ENCODE measurements at regions not wholly inside any gene's neighbourhood (a gene's known extent, or its start where the extent isn't known, plus 50 kb on each side); places are given as distances from the start of the nearest gene placed in this dataset.

GRCh38 chr10:113426181-113426877 lies 126.5 kb upstream of the HABP2 start:
- H3K27ac Mint-ChIP-seq (ENCODE audit: unreplicated experiment), result no peak overlapping the region
- peaks cover 13% of the 10 kb centered on the region for H3K27me3 Mint-ChIP-seq (ENCODE audit: low read depth)
- peaks cover 2% of the 10 kb centered on the region for H3K36me3 Mint-ChIP-seq (ENCODE audit: low read depth)

GRCh38 chr10:113427236-113427735 lies 125.6 kb upstream of the HABP2 start:
- Mint-ChIP-seq H3K27me3 (ENCODE audit: low read depth) (peaks cover 12% of the 10 kb centered on the region), H3K36me3 (ENCODE audit: low read depth) (peaks cover 2% of the 10 kb centered on the region), H3K4me1 (ENCODE audit: low read depth) (peaks cover 6% of the 10 kb centered on the region), H3K9me3 (ENCODE audit: low read depth) (peaks cover 5% of the 10 kb centered on the region), H3K27ac (ENCODE audit: unreplicated experiment) (no peak overlapping the region), H3K4me3 (ENCODE audit: unreplicated experiment) (no peak overlapping the region)
- TF ChIP-seq CTCF (IDR thresholded peaks at IDR 0.05), result no peak
- DNase-seq (ENCODE audit: low spot score), result no peak

More at GRCh38 chr10:113426181-113426877, 126.5 kb upstream of the HABP2 start:
- TF ChIP-seq CTCF (IDR thresholded peaks at IDR 0.05), result no peak
- Mint-ChIP-seq H3K4me3 (ENCODE audit: unreplicated experiment) (no peak overlapping the region), H3K9me3 (ENCODE audit: low read depth) (peaks cover 5% of the 10 kb centered on the region), H3K4me1 (ENCODE audit: low read depth) (peaks cover 6% of the 10 kb centered on the region)
- DNase-seq (ENCODE audit: low spot score), result no peak

- Mint-ChIP-seq H3K27ac (ENCODE audit: unreplicated experiment) (no peak overlapping the region), H3K4me3 (ENCODE audit: unreplicated experiment) (no peak overlapping the region), H3K36me3 (ENCODE audit: low read depth) (peaks cover 2% of the 10 kb centered on the region), H3K27me3 (ENCODE audit: low read depth) (peaks cover 14% of the 10 kb centered on the region), H3K9me3 (ENCODE audit: low read depth) (peaks cover 5% of the 10 kb centered on the region), H3K4me1 (ENCODE audit: low read depth) (peaks cover 6% of the 10 kb centered on the region)
- DNase-seq (ENCODE audit: low spot score), result no peak
- no peak for TF ChIP-seq CTCF (IDR thresholded peaks at IDR 0.05)
Observed at GRCh38 chr10:113427811-113428558, 124.9 kb upstream of the HABP2 start.

GRCh38 chr10:113430634-113431397 lies 122.0 kb upstream of the HABP2 start:
- peaks cover 2% of the 10 kb centered on the region for H3K36me3 Mint-ChIP-seq (ENCODE audit: low read depth)
- peaks cover 14% of the 10 kb centered on the region for H3K27me3 Mint-ChIP-seq (ENCODE audit: low read depth)
- peaks cover under 1% of the 10 kb centered on the region for H3K4me1 Mint-ChIP-seq (ENCODE audit: low read depth)
- peaks cover 5% of the 10 kb centered on the region for H3K9me3 Mint-ChIP-seq (ENCODE audit: low read depth)
- no peak overlapping the region for H3K27ac Mint-ChIP-seq (ENCODE audit: unreplicated experiment)
- TF ChIP-seq CTCF (IDR thresholded peaks at IDR 0.05), result no peak
- DNase-seq (ENCODE audit: low spot score), result no peak
- no peak overlapping the region for H3K4me3 Mint-ChIP-seq (ENCODE audit: unreplicated experiment)
